ENCODE measurements at regions not wholly inside any gene's neighbourhood (a gene's known extent, or its start where the extent isn't known, plus 50 kb on each side); places are given as distances from the start of the nearest gene placed in this dataset.
A peak's percentile ranks its signal among the peaks of the same experiment; 100 is the strongest.

GRCh38 chr1:67482733-67483482 is 52.7 kb upstream of the SERBP1 start:
- Histone ChIP-seq H3K27ac (no peak overlapping the region), H3K4me3 (ENCODE audit: low read depth, low read length) (no peak overlapping the region), H3K9me3 (ENCODE audit: severe bottlenecking) (no peaks in the 10 kb centered on the region), H3K27me3 (ENCODE audit: insufficient read depth, low read depth, severe bottlenecking) (no peaks in the 10 kb centered on the region), H3K36me3 (no peaks in the 10 kb centered on the region)
- DNase-seq, result no peak
- TF ChIP-seq CTCF (IDR thresholded peaks at IDR 0.05; ENCODE audit: low read depth, low read length), result no peak

- Histone ChIP-seq H3K9me3 (ENCODE audit: severe bottlenecking) (no peaks in the 10 kb centered on the region), H3K4me3 (ENCODE audit: low read depth, low read length) (no peak overlapping the region), H3K27me3 (ENCODE audit: insufficient read depth, low read depth, severe bottlenecking) (no peaks in the 10 kb centered on the region), H3K27ac (no peak overlapping the region), H3K36me3 (no peaks in the 10 kb centered on the region)
- no peak for TF ChIP-seq CTCF (IDR thresholded peaks at IDR 0.05; ENCODE audit: low read depth, low read length)
- no peak for DNase-seq
Observed at GRCh38 chr1:67484492-67484891, 54.3 kb upstream of the SERBP1 start.

GRCh38 chr1:67485046-67485811 is 55.0 kb upstream of the SERBP1 start:
- Histone ChIP-seq H3K27me3 (ENCODE audit: insufficient read depth, low read depth, severe bottlenecking) (no peaks in the 10 kb centered on the region), H3K4me3 (ENCODE audit: low read depth, low read length) (no peak overlapping the region), H3K27ac (no peak overlapping the region), H3K36me3 (no peaks in the 10 kb centered on the region), H3K9me3 (ENCODE audit: severe bottlenecking) (no peaks in the 10 kb centered on the region)
- no peak for DNase-seq
- TF ChIP-seq CTCF (IDR thresholded peaks at IDR 0.05; ENCODE audit: low read depth, low read length), result no peak

- DNase-seq, result peak; percentile 49
- no peak overlapping the region for H3K27ac ChIP-seq
- no peaks in the 10 kb centered on the region for H3K36me3 ChIP-seq
- H3K4me3 ChIP-seq (ENCODE audit: low read depth, low read length), result no peak overlapping the region
- no peaks in the 10 kb centered on the region for H3K9me3 ChIP-seq (ENCODE audit: severe bottlenecking)
- TF ChIP-seq CTCF (IDR thresholded peaks at IDR 0.05; ENCODE audit: low read depth, low read length), result peak; percentile 66
- no peaks in the 10 kb centered on the region for H3K27me3 ChIP-seq (ENCODE audit: insufficient read depth, low read depth, severe bottlenecking)
Observed at GRCh38 chr1:67489643-67490042, 59.4 kb upstream of the SERBP1 start.

GRCh38 chr1:67491280-67491679 is 61.1 kb upstream of the SERBP1 start:
- no peak for DNase-seq
- no peak for TF ChIP-seq CTCF (IDR thresholded peaks at IDR 0.05; ENCODE audit: low read depth, low read length)
- no peaks in the 10 kb centered on the region for H3K9me3 ChIP-seq (ENCODE audit: severe bottlenecking)
- H3K27ac ChIP-seq, result no peak overlapping the region
- no peaks in the 10 kb centered on the region for H3K27me3 ChIP-seq (ENCODE audit: insufficient read depth, low read depth, severe bottlenecking)
- H3K36me3 ChIP-seq, result no peaks in the 10 kb centered on the region
- H3K4me3 ChIP-seq (ENCODE audit: low read depth, low read length), result no peak overlapping the region

All from WERI-Rb-1 (cell line).